ENCODE measurements at regions not wholly inside any gene's neighbourhood (a gene's known extent, or its start where the extent isn't known, plus 50 kb on each side); places are given as distances from the start of the nearest gene placed in this dataset.

GRCh38 chr5:120901199-120901598 lies 437.1 kb downstream of the PRR16 start (continued):
- TF ChIP-seq ZNF394 (tag by site-specific recombination; IDR thresholded peaks at IDR 0.05; ENCODE audit: borderline replicate concordance): no peak
- no peak for TF ChIP-seq YY1 (tag by site-specific recombination; IDR thresholded peaks at IDR 0.05)

DNA sequence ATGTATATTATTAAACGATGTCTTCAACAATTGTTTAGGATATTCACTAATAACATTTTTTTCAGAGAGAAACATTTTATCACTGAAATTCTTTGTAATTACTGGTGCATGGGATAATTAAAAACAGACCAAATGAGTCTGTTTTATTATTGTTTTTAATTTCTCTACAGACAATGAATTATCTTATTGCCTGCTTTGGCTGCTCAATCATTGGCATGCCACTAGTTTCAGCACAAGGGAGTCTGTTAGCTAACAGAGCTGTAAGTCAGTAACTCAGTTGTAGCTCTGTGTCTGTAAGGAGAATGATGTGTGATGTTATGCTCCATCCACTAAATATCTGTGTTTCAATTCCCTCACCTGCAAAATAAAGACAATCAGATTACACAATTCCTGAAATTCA lies 443.9 kb downstream of the PRR16 start:
- Histone ChIP-seq H3K36me3 (ENCODE audit: control insufficient read depth in 2 of 2, insufficient read depth in 1 of 2, low read length in 2 of 2) (no peaks in the 10 kb centered on the region), H3K27ac (ENCODE audit: extremely low read depth, low read depth, low read length) (no peak overlapping the region), H3K4me1 (ENCODE audit: control insufficient read depth, insufficient read depth, low read length) (no peaks in the 10 kb centered on the region), H3K9me3 (ENCODE audit: control insufficient read depth, insufficient read depth, low read depth, low read length) (no peaks in the 10 kb centered on the region), H3K4me3 (ENCODE audit: low read depth, low read length) (no peak overlapping the region)
- CTCF ChIA-PET: no interaction called here
- no peak for TF ChIP-seq ZNF571 (tag by site-specific recombination; IDR thresholded peaks at IDR 0.05)
- POLR2A ChIA-PET: no interaction called here

DNA sequence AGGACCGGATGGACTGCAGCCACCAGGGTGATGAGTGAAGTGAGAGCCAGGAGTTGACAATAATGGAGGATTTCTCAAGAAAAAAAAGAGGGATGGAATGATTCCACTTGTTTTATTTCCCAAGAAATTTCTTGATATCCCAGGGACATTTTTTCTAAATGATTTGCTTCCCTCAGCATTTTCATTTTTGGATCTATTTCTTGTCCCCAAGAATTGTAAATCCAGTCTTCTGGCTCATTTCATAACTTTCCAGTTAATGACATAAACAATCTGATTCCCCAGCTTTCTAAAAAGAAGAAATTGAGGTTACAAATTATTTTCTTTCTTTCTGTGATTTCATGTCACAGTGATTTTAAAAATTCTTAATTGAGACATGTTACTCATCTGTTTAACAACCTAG lies 446.5 kb downstream of the PRR16 start:
- no peak overlapping the region for H3K27ac ChIP-seq (ENCODE audit: extremely low read depth, low read depth, low read length)
- H3K9me3 ChIP-seq (ENCODE audit: control insufficient read depth, insufficient read depth, low read depth, low read length): no peaks in the 10 kb centered on the region; the same call in 1 of the 2 replicates
- TF ChIP-seq ZNF843 (tag by site-specific recombination; IDR thresholded peaks at IDR 0.05): no peak
- no peak for TF ChIP-seq ZNF202 (tag by site-specific recombination; IDR thresholded peaks at IDR 0.05; ENCODE audit: borderline replicate concordance)
- no peak for TF ChIP-seq MYNN (tag by site-specific recombination; IDR thresholded peaks at IDR 0.05; ENCODE audit: borderline replicate concordance)
- TF ChIP-seq, protein P1, sequence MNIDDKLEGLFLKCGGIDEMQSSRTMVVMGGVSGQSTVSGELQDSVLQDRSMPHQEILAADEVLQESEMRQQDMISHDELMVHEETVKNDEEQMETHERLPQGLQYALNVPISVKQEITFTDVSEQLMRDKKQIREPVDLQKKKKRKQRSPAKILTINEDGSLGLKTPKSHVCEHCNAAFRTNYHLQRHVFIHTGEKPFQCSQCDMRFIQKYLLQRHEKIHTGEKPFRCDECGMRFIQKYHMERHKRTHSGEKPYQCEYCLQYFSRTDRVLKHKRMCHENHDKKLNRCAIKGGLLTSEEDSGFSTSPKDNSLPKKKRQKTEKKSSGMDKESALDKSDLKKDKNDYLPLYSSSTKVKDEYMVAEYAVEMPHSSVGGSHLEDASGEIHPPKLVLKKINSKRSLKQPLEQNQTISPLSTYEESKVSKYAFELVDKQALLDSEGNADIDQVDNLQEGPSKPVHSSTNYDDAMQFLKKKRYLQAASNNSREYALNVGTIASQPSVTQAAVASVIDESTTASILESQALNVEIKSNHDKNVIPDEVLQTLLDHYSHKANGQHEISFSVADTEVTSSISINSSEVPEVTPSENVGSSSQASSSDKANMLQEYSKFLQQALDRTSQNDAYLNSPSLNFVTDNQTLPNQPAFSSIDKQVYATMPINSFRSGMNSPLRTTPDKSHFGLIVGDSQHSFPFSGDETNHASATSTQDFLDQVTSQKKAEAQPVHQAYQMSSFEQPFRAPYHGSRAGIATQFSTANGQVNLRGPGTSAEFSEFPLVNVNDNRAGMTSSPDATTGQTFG (tag by site-specific recombination; IDR thresholded peaks at IDR 0.05; ENCODE audit: borderline replicate concordance): no peak
- no peak for TF ChIP-seq ZNF174 (tag by site-specific recombination; IDR thresholded peaks at IDR 0.05)
- no peak for TF ChIP-seq REST (tag by site-specific recombination; IDR thresholded peaks at IDR 0.05)
- TF ChIP-seq, protein P2, sequence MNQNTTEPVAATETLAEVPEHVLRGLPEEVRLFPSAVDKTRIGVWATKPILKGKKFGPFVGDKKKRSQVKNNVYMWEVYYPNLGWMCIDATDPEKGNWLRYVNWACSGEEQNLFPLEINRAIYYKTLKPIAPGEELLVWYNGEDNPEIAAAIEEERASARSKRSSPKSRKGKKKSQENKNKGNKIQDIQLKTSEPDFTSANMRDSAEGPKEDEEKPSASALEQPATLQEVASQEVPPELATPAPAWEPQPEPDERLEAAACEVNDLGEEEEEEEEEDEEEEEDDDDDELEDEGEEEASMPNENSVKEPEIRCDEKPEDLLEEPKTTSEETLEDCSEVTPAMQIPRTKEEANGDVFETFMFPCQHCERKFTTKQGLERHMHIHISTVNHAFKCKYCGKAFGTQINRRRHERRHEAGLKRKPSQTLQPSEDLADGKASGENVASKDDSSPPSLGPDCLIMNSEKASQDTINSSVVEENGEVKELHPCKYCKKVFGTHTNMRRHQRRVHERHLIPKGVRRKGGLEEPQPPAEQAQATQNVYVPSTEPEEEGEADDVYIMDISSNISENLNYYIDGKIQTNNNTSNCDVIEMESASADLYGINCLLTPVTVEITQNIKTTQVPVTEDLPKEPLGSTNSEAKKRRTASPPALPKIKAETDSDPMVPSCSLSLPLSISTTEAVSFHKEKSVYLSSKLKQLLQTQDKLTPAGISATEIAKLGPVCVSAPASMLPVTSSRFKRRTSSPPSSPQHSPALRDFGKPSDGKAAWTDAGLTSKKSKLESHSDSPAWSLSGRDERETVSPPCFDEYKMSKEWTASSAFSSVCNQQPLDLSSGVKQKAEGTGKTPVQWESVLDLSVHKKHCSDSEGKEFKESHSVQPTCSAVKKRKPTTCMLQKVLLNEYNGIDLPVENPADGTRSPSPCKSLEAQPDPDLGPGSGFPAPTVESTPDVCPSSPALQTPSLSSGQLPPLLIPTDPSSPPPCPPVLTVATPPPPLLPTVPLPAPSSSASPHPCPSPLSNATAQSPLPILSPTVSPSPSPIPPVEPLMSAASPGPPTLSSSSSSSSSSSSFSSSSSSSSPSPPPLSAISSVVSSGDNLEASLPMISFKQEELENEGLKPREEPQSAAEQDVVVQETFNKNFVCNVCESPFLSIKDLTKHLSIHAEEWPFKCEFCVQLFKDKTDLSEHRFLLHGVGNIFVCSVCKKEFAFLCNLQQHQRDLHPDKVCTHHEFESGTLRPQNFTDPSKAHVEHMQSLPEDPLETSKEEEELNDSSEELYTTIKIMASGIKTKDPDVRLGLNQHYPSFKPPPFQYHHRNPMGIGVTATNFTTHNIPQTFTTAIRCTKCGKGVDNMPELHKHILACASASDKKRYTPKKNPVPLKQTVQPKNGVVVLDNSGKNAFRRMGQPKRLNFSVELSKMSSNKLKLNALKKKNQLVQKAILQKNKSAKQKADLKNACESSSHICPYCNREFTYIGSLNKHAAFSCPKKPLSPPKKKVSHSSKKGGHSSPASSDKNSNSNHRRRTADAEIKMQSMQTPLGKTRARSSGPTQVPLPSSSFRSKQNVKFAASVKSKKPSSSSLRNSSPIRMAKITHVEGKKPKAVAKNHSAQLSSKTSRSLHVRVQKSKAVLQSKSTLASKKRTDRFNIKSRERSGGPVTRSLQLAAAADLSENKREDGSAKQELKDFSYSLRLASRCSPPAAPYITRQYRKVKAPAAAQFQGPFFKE (tag by site-specific recombination; IDR thresholded peaks at IDR 0.05; ENCODE audit: borderline replicate concordance): no peak
- no peak for TF ChIP-seq KLF10 (tag by site-specific recombination; IDR thresholded peaks at IDR 0.05)
- TF ChIP-seq ZNF138 (tag by site-specific recombination; IDR thresholded peaks at IDR 0.05; ENCODE audit: borderline replicate concordance): no peak
- no peak for TF ChIP-seq KLF9 (tag by site-specific recombination; IDR thresholded peaks at IDR 0.05; ENCODE audit: low read depth)
- no peak for TF ChIP-seq GLIS1 (tag by site-specific recombination; IDR thresholded peaks at IDR 0.05)
- TF ChIP-seq SCRT2 (tag by site-specific recombination; IDR thresholded peaks at IDR 0.05): no peak
- no peak for TF ChIP-seq ZNF747 (tag by site-specific recombination; IDR thresholded peaks at IDR 0.05)
- no peak for TF ChIP-seq ZNF555 (tag by site-specific recombination; conservative IDR thresholded peaks at IDR 0.05)
- no peak for TF ChIP-seq ZNF24 (tag by site-specific recombination; IDR thresholded peaks at IDR 0.05)
- TF ChIP-seq ZNF132 (tag by site-specific recombination; IDR thresholded peaks at IDR 0.05; ENCODE audit: borderline replicate concordance): no peak
- POLR2A ChIA-PET: no interaction called here
- H3K36me3 ChIP-seq (ENCODE audit: control insufficient read depth in 2 of 2, insufficient read depth in 1 of 2, low read length in 2 of 2): no peaks in the 10 kb centered on the region
- no peaks in the 10 kb centered on the region for H3K4me1 ChIP-seq (ENCODE audit: control insufficient read depth, insufficient read depth, low read length)
- H3K4me3 ChIP-seq (ENCODE audit: low read depth, low read length): no peak overlapping the region
- CTCF ChIA-PET: no interaction called here
